GM18867 (cell line): ENCODE measurements at regions not wholly inside any gene's neighbourhood (a gene's known extent, or its start where the extent isn't known, plus 50 kb on each side); places are given as distances from the start of the nearest gene placed in this dataset.
"Not testable (repeated sequence)": the region's sequence is repeated elsewhere in the genome, so short reads cannot be mapped to it uniquely, and the experiment has no call there.

Experiments
- ATAC-seq: cut with Tn5 transposase; IDR thresholded peaks from one replicate; pipeline ENCODE4 v1.9.1; 2021; ENCODE audit warnings: mild to moderate bottlenecking, moderate library complexity; ENCODE audit not compliant: unreplicated experiment

- ATAC-seq = no peak
Observed at GRCh38 chr17:65314212-65314611, 177.0 kb downstream of the RGS9 start.

GRCh38 chr17:65312718-65313377 is 175.7 kb downstream of the RGS9 start:
- no peak for ATAC-seq

DNA sequence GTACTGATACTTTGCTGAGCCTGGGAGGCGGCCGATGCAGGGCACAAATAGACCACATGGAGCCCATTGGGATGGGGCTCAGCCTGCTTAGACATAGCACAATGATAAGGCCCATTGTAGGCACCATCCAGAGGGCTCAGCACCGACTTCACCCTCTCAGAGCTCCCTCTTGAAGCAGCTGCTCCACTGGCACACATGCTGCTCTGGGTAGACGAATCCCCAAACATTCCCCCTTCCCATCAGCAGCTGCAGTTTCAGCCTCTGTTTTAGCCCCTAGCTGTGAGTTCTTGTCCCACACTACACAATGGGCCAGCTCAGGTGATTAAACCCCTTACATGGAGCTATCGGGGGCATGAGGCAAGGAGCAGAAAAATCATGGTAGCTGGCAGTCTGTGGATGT is 174.1 kb downstream of the RGS9 start:
- ATAC-seq = no peak

- no peak for ATAC-seq
Observed at GRCh38 chr17:65307961-65308316, 170.8 kb downstream of the RGS9 start.

DNA sequence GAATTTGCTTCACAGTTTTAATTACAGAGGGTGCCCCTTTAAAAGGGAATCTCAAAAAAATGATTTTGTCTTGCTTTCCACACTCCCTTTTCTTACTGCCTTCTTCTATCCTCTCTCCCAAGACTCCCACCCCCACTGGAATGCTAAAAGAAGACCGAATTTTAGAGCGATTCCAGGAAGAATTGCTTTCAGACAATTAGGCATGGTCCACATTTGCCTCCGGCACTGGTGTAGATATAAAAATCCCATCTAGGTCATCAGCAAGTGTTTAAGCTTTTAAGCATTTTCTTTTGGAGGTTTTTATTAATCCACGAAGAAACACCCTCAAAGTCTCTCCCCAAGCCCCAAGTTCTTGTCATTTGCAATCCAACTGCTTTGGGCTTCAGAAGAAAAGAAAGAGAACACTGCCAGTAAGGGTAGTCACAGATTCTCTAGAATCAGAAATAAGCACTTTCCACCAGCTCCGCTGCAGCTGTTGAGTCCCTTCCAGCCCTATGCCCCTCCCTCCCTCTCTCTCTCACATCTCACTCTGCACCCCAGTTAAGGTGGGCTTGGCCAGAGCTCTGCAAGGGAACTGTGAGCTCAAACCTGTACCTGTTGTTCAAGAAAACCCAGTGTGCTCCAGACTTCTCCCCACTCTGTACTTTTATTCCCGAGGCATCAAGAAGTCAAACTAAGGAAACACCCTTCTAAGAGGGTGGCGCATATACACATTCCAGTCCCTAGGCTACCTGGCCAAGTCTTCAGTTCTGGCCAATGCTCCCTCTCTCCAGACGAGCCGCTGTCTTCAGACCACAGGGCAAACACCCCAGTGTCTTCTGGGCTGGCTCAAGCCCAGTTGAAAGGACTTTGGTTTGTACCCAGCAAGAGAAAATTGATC is 170.2 kb downstream of the RGS9 start:
- no peak for ATAC-seq

- ATAC-seq = no peak
Observed at GRCh38 chr17:65305778-65306177, 168.6 kb downstream of the RGS9 start.

DNA sequence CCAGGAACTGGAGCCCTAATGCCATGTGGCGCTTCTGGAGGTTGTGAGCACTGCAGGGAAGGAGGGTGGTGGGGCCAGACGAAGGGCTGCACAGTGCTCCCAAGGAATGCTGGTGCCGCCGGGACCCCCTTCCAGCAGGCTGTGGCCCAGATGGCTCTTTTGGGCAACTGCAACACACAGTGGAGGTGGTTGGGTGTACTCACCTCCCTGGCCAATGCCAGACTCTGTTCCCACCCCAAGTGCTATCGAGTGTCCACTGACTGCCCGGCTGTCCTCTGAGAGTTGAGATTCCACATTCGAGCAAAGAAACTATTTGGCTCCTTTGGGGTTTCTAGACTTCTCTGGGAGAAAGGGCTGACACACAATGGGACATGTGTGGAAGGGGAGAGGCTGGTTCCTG is 167.9 kb downstream of the RGS9 start:
- ATAC-seq = no peak

GRCh38 chr17:65301882-65302281 is 164.7 kb downstream of the RGS9 start:
- not testable (repeated sequence) for ATAC-seq

DNA sequence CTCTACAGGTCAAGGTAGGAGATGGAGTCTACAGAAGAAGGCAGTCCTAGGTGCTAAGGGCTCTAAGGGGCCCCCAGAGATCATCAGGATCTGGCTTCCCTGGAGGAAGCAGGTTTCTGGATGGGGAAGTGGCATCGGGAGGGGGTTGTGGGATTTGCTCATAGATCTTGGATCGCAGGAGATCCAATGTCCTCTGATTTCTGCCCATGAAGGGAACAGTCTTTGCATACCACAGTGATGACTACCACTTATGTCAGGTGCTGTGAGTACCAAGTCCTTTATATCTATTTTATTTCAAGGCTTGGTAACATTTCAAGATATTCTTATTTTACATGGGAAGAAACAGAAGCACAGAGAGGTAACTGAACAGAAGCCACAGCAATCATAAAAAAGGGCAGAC is 164.0 kb downstream of the RGS9 start:
- no peak for ATAC-seq

DNA sequence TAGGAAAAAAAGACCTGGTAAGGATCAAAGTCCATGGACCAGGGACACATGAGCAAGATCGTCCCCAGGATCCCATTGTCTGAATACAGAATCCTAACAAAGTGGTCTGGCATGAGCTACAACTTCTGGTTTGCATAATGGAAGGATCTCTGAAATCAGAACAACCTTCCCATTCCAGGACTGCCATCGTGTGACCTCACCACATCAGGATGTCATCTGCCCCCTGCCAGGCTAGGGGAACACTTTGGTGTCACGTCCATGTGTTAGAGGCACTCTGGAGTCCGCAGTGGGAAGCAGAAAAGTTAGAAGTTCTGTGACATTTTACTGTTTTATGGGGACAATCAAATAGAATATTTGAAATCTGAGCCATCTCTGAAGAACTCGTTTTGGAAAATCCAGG is 160.7 kb downstream of the RGS9 start:
- ATAC-seq = no peak

GRCh38 chr17:65297384-65297783 is 160.2 kb downstream of the RGS9 start:
- ATAC-seq = no peak

GRCh38 chr17:65294181-65294719 is 157.1 kb downstream of the RGS9 start:
- ATAC-seq = no peak

GRCh38 chr17:65293584-65294180 is 156.5 kb downstream of the RGS9 start:
- ATAC-seq = no peak

GRCh38 chr17:65292430-65292829 is 155.3 kb downstream of the RGS9 start:
- ATAC-seq = no peak

DNA sequence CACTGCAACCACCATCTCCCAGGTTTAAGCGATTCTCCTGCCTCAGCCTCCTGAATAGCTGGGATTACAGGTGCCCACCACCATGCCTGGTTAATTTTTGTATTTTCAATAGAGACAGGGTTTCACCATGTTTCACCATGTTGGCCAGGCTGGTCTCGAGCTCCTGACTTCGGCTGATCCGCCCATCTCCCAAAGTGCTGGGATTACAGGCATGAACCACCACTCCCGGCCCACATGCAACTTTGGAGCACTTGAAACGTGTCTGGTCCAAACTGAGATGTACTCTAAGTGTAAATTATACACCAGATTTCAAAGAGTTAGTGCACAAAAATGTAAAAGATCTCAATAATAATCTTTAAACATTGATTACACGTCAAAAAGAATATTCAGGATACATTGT is 154.1 kb downstream of the RGS9 start:
- not testable (repeated sequence) for ATAC-seq

GRCh38 chr17:65290616-65291015 is 153.4 kb downstream of the RGS9 start:
- ATAC-seq = no peak

DNA sequence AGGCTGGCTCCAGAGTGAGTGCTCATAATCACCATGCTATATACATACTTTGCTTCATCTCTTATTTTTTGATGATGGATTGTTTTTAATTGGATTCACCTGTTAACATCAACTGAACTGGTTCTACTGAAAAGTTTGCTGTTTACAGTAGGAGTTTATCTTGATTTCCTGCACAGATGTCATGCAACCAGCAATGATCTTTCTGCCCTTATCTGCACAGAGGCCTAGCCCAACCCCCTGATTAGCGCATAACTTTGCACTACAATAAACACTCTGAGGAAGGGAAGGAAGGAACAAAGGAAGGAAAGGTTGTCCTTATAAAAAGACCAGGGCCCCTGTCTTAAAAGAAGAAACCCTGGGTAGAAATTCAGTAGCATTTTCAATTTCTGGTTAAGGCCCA is 152.9 kb downstream of the RGS9 start:
- ATAC-seq = no peak

GRCh38 chr17:65287040-65287439 is 149.9 kb downstream of the RGS9 start:
- no peak for ATAC-seq

DNA sequence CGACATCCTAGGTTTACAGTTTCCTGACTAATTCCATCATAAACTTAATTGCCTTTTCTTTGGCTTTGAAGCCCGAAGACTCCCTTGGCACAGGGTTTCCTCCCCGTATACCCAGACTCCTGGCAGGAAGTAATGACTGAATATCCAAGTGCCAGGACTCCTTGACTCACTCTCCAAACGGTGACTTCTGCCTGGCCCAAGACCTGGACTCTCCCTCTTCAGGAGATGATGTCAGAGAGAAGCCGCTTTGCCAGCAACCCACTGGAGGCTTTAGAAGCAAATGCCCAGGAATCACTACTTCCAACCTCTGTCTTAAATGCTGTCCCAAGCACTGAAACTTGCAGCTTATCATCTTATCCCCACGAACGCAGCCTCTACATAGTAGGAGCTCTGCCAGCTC is 146.5 kb downstream of the RGS9 start:
- ATAC-seq = no peak

DNA sequence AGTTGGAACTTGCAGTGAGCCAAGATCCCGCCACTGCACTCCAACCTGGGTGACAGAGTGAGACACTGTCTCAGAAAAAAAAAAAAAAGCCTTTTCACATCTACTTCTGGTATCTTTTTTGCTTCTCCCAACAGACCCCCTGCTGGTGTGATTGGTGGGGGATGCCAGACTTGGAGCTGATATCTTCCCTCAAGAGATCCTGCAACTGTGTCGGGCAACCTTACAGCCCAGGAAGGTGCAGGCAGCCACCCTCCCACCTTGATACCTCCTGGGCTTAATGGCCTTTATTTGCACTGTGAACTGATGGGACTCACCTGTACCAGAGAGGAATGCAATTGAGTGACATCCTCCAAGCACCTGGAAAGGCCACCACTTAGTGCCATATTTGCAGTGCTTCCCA is 142.3 kb downstream of the RGS9 start:
- no peak for ATAC-seq

- ATAC-seq = no peak
Observed at GRCh38 chr17:65278820-65279184, 141.6 kb downstream of the RGS9 start.
